C1 segment of cervical spinal cord (tissue), 14 donors: ENCODE measurements at regions not wholly inside any gene's neighbourhood (a gene's known extent, or its start where the extent isn't known, plus 50 kb on each side); places are given as distances from the start of the nearest gene placed in this dataset.

Experiments
- DNase-seq, 14 donors: peaks; one replicate each; lab custom pipeline; 2025; lab: John Stamatoyannopoulos, UW

GRCh38 chr15:62739082-62739481, 303.5 kb upstream of the TPM1 start:
- peak in 1 of 14 donors; percentile 21 for DNase-seq

DNA sequence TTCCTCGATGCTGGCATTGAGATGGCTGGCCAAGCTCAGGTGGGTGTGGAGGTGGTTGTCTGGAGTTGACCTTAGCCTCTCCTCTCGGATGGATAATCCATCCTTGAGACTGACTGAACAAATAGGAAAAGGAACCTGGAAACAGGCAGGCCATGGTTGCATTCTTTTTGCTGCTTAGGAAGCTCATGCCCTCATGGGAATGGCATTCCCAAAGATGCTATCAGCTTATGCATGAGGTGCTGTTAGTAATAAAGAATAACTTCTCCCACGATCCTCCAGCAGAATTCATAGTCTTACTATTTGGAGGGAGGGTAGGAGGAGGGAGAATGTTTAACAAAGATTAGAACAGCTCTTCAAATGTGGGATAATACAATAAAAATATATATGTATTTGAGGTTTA, 303.0 kb upstream of the TPM1 start:
- DNase-seq, result no peak

GRCh38 chr15:62740141-62741004, 302.2 kb upstream of the TPM1 start:
- DNase-seq, result peak in 8 of 14 donors; percentile 32 to 69 (median 59)

DNA sequence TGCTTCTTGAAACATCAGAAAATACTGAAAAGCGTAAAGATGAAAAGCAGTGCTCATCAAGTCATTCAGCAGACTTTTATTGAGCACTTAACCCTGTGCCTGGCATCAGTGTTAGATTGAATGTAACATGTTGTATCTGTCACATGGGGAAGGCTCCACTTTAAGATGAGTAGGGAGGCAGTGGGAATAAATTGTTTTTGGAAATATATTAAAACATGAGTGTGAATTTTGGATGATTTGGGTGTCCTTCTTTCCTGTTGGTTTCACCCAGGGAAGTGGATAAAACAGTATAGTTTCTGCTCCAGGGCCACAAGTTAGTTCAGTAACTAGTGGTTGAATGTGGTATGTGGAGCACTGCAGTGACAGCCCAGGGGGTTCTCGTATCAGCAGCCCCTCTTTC, 301.4 kb upstream of the TPM1 start:
- DNase-seq, result peak in 1 of 14 donors; percentile 23

- peak in 8 of 14 donors; percentile 46 to 65 (median 60) for DNase-seq
Measured at GRCh38 chr15:62742409-62743171, 300.0 kb upstream of the TPM1 start.

DNA sequence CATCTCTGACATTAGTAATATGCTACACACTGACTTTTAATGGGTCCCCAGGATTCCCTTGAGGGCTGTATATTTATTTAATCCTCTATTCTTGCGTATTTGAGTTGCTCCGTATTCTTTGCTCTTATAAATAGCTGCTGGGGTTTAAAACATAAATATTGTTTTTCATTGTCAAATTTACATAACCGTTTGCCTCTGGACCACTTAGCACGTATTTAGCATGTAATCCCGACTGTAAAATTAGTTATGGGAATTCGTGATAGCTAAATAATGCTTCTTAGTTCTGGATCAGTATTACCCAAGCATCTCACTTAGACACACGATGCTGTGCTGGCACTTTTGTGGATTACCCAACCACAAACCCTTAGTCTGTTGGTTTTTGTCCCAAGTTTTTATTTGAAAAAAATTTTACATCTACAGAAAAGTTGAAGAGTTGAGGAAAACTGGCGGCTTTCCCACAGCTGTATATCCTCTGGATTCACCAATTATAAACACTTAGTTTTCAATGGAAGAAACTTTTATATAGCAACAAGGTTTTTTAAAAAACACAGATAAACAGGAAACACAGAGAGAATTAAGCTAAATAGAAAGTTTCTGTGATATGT, 296.8 kb upstream of the TPM1 start:
- no peak for DNase-seq

DNA sequence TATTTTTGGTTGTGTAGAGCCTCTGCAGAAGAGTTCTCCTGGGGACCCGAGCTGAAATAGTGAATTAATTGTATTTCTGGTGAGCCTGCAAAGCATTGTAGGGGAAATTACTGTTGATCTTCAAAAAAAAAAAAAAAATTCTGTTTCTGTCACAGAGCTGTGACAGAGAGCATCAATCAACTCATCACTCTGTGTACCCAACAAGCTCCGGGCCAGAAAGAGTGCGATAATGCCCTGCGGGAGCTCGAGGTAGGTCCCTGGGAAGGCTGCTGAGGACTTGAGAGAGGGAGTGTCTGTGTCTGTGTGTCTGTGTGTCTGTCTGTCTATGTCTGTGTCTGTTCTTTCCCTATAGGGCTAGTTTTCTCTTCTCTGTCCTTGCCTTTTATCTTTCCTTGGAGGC, 294.4 kb upstream of the TPM1 start:
- peak in 2 of 14 donors; percentile 15 to 22 for DNase-seq

DNA sequence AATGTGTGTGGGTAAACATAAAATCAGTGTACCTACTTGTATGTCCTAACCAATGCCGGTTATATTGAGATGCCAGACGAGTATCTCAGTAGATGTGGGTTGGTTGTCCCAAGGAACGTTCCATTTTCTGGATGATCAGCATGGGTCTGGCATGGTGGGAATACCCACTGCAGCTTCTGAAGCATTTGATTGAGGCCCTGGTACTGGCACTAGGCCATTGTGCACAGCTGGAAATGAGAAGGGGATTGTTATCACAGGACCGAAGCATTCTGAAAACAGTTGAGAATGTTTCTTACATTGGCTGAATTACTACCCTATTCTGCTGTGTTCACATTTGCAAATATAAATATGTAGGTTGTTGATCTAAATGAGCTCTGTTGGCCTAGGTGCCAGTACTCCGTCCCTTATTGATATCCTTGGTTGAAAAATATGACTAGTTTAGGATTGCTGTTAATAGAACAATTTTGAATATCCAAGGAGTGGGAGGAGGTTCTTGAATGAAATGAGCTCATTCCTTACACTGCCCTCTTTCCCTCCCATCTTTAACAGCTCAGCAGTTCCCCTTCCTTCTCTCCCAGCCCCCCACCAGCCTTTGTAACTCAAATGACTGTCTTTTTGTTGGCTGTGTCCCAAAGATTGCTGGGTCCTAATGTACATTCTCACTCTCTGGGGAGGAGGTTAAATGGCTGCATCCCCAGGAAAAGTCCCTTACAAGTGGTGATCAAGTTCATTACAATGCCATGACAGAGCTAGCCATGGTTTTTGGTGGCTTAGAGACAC, 293.3 kb upstream of the TPM1 start:
- DNase-seq, result peak in 7 of 14 donors; percentile 27 to 56 (median 43)

DNA sequence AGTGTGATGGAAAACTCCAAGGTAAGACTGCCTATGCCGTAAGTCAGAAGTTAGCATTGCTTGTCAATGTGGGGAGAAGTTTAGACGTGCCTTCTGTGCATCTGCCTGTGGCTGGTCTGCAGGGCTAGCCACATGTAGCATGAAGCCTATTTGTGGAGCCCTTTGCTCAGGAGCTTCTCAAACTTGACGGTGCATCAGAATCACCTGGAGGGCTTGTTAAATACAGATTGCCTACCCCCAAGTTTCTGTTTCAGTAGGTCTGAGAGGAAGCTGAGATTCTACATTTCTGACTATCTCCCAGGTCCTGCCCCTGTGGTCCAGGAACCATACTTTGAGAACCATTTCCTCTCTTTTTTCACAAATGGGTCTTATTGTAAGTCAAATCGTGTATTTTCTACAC, 292.1 kb upstream of the TPM1 start:
- DNase-seq, result no peak

DNA sequence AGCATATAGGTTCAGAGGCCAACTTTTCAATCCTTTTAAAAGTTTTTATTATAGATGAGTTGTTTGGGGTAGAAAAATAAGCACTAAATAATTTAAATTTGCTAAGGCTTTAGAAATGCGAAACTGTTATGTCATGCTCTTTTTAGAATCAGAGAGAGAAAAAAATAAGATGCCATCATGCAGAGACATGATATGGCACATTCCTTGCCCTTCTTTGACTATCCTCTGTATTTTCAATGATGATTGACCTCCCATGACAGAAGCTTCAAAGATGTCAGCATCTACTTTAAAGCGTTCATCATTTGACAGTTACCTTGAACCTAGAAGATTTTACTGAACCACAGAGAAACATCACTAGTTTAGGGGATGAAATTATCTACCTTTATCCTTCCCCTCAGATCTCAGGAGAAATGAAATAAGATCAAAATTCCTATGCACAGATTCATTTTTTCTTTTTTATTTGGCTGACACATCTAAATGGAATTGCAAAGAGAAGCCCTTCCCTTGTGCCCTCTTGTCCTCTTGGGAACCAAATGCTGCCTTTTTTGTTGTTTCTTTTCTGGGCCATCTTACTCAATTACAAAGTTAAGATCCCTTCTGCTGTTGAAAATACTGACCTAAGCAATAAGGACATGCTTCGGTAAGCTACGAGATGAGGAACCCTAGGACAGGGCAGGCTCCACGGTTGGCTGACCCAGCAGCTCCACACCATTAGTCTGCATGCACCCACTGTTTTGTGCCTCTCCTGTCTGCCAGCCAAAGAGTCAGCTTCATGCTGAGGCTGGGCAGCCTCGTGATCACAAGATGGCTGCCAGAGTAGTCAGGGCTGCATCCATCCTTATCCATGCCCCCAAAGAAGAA, 289.7 kb upstream of the TPM1 start:
- no peak for DNase-seq

DNA sequence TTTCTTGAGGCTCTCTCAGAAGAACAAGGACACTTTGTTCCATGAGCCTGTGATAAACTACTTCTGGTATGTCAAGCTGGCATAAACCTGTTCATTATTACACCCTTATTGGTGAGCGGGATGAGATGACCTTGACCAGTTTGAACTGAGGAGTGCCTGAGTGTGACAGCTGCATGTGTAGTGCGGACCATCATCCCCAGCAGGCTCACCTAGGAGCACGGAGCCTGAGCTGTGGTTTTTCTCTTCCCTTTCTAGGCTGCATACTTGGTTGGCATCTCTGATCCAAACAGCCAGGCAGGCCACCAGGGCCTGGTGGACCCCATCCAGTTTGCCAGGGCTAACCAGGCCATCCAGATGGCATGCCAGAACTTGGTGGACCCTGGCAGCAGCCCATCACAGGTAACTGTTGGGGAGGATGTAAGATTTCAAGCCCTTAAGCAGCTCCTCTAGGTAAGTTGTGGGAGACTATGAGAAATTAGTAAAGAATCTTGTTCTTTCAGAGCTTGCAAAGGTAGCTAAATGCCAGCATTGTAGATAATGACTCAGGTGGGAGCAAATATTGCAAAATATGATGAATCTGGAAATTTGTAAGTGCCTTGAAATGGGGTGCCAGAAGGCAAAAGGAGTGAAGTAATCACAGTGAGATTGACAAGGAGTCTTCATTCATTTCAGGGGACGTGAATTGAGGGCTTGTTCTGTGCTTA, 288.9 kb upstream of the TPM1 start:
- no peak for DNase-seq

GRCh38 chr15:62756326-62756994, 286.1 kb upstream of the TPM1 start:
- peak in 8 of 14 donors; percentile 17 to 59 (median 42) for DNase-seq

DNA sequence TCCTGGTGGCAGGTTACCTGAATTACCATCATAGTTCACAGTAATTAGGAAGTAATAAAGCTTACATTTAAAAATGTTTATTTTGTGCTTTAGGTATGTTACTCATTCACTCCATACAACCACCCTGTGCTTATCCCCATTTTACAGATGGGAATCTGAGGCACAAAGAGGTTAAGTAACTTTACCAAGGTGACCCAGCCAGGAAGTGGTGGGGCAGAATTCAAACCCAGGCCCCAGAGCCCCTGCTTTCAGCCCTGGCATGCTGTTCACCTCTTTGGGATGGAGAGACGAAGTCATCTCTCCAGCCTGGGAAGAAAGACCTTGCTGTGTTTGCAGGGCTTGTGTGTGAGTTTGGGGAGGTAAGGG, 285.6 kb upstream of the TPM1 start:
- peak in 1 of 14 donors; percentile 14 for DNase-seq

DNA sequence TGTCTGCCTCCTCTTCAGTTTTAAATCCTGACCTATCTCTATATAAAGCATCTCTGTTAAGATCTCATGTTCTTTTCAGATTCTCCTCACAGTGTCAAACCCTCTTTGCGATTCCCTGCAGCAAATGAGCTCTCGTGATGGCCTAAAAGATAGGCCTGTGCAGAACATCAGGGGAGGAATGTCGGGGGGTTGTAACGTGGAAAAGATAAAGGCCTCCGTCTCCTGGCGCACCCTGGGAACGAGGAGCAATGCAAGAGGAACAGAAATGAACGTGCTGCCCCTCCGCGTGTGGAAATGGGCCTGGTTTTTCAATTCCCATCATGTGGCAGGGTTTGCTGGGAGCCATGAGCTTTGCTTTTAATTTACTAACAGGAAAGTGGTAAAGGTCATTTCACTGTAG, 285.0 kb upstream of the TPM1 start:
- DNase-seq, result peak in 2 of 14 donors; percentile 20 to 42

DNA sequence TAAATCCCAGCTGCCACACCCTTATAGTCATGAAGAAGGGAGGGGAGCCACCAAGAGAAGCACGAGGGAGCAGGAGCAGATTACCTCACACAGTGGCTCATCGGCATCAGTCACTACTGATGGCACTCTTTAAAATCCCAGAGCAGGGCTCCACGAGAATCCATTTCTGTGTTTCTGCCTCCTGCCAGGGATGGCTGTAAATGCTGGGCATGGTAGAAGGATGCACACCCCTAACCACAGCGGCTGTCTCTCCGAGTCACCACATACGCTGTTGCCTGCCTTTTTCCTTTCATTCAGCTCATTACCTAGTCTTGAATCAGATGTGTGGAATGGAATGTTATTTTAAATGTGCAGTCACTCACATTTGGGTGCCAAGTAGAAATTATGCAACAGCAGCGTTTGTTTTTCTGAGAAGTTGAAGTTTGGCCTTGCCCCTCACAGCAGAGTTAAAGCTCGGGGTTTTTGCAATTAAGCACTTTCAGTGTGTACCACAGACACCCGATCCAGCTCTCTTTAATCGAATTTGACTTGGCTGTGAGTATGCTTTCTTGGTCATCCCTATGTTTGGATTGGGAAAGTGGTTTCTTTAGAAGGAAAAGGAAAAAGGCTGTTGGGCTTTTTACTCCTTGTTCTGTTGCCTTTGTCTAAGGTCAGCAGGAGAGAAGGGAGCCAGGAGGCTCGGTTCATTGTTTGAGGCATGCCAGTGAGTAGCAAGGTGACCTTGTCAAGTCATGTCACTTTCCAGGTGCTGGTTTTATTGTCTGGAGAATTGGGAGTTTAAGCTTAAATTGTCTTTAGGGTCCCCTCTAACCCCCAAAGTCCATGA, 284.2 kb upstream of the TPM1 start:
- peak in 7 of 14 donors; percentile 23 to 52 (median 38) for DNase-seq

DNA sequence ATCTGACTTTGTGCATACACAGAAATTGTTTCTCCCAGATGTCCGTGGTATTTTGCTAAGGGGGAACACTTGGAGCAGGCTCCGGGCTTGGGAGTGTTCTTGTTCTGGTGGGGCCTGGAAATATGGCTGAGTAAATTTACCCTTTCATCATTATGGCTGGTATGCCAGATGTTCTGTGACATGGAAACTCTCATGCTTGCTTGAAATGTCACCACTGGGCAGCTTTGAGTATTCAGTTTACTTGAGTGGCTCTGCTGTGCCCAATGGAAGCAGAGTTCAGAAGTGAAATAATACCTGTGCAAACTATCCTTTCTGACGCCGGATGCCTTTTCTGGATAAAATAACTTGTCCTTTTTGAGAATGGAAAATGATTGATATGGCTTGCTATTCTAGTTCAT, 283.6 kb upstream of the TPM1 start:
- DNase-seq, result no peak

DNA sequence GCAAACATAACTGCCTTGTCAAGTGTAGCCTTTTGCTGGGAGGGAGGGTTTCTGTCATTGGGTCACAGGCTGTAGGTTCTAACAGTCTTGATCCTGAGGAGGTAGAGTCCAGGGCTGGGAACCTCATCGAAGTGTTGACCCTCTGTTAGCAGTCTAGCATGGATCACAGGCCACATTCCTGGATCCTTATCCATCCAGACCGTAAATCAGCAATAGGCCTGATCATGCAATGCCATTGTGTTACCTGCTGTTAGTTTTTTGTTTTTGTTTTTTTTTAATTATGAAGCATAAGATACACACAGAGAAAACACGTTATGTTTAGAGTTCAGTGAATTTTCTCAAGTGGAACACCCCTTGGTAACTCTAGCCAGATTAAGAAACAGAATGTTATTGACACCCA, 282.0 kb upstream of the TPM1 start:
- DNase-seq, result no peak

GRCh38 chr15:62765916-62766315, 276.6 kb upstream of the TPM1 start:
- no peak for DNase-seq
